T47D (cell line): ENCODE measurements at regions not wholly inside any gene's neighbourhood (a gene's known extent, or its start where the extent isn't known, plus 50 kb on each side); places are given as distances from the start of the nearest gene placed in this dataset.
"Not testable (repeated sequence)": the region's sequence is repeated elsewhere in the genome, so short reads cannot be mapped to it uniquely, and the experiment has no call there.

Experiments
- DNase-seq, 2 experiments: peaks; one replicate each; pipeline versions ENCODE4 v3.0.0 to v3.0.0-alpha.2; 2011 to 2012; ENCODE audit warnings: low read depth in 1 of 2, low spot score in 1 of 2
- JUND ChIP-seq: IDR thresholded peaks from 2 replicates; pipeline ENCODE4 v1.6.1; 2012; ENCODE audit warnings: low read depth
- in situ Hi-C: cut with HindIII; loops from 2 replicates; pipeline ENCODE4 v1.10.0; 2016; ENCODE audit warnings: low sequenced_read_pairs, low pct_unique_long_range_greater_than_20kb

- no peak for DNase-seq
- in situ Hi-C loops: no loop called here
- TF ChIP-seq JUND: no peak
Measured at GRCh38 chr3:16759227-16759903, 125.4 kb upstream of the PLCL2 start.

- no peak for DNase-seq
- no peak for TF ChIP-seq JUND
- in situ Hi-C loops: no loop called here
Measured at GRCh38 chr3:16761571-16761970, 123.2 kb upstream of the PLCL2 start.

GRCh38 chr3:16765661-16766060 lies 119.1 kb upstream of the PLCL2 start:
- TF ChIP-seq JUND: no peak
- in situ Hi-C loops: no loop called here
- DNase-seq: no peak

- no peak for TF ChIP-seq JUND
- no peak for DNase-seq
- in situ Hi-C loops: no loop called here
Measured at GRCh38 chr3:16767006-16767405, 117.7 kb upstream of the PLCL2 start.

- no peak for TF ChIP-seq JUND
- DNase-seq: no peak
- in situ Hi-C loops: no loop called here
Measured at GRCh38 chr3:16768014-16768413, 116.7 kb upstream of the PLCL2 start.

GRCh38 chr3:16768956-16769355 lies 115.8 kb upstream of the PLCL2 start:
- no peak for TF ChIP-seq JUND
- in situ Hi-C loops: no loop called here
- no peak for DNase-seq

- in situ Hi-C loops: no loop called here
- DNase-seq: no peak
- TF ChIP-seq JUND: no peak
Measured at GRCh38 chr3:16769525-16769924, 115.2 kb upstream of the PLCL2 start.

GRCh38 chr3:16770021-16770420 lies 114.7 kb upstream of the PLCL2 start:
- in situ Hi-C loops: no loop called here
- no peak for DNase-seq
- TF ChIP-seq JUND: no peak

- in situ Hi-C loops: no loop called here
- TF ChIP-seq JUND: no peak
- no peak for DNase-seq
Measured at GRCh38 chr3:16770792-16771191, 114.0 kb upstream of the PLCL2 start.

GRCh38 chr3:16773594-16773993 lies 111.2 kb upstream of the PLCL2 start:
- DNase-seq, in situ Hi-C loops: not testable (repeated sequence)

GRCh38 chr3:16774536-16774935 lies 110.2 kb upstream of the PLCL2 start:
- DNase-seq, in situ Hi-C loops: not testable (repeated sequence)

- no peak for TF ChIP-seq JUND
- in situ Hi-C loops: no loop called here
- no peak for DNase-seq
Measured at GRCh38 chr3:16784973-16785372, 99.8 kb upstream of the PLCL2 start.

- in situ Hi-C loops: no loop called here
- no peak for TF ChIP-seq JUND
- DNase-seq: no peak
Measured at GRCh38 chr3:16785465-16785864, 99.3 kb upstream of the PLCL2 start.

GRCh38 chr3:16788440-16789056 lies 96.2 kb upstream of the PLCL2 start:
- no peak for DNase-seq
- in situ Hi-C loops: no loop called here
- TF ChIP-seq JUND: no peak
